ENCODE measurements at regions not wholly inside any gene's neighbourhood (a gene's known extent, or its start where the extent isn't known, plus 50 kb on each side); places are given as distances from the start of the nearest gene placed in this dataset.

- TF ChIP-seq EZH2 (IDR thresholded peaks at IDR 0.05; ENCODE audit: insufficient read depth, poor library complexity, severe bottlenecking) (no peak), EZH2phosphoT487 (IDR thresholded peaks at IDR 0.05; ENCODE audit: insufficient read depth, low read depth) (no peak)
These were observed 499.1 kb upstream of the MPDZ start for GRCh38 chr9:13778631-13779030.

Data from GM23248 (cell line).